NOMO-1 (cell line): ENCODE measurements at regions not wholly inside any gene's neighbourhood (a gene's known extent, or its start where the extent isn't known, plus 50 kb on each side); places are given as distances from the start of the nearest gene placed in this dataset.

ENCODE experiments used
- DNase-seq, 2 experiments: peaks; one replicate each; lab custom pipeline; 2025; ENCODE audit not compliant: unreplicated experiment in 2 of 2; lab: John Stamatoyannopoulos, UW

DNA sequence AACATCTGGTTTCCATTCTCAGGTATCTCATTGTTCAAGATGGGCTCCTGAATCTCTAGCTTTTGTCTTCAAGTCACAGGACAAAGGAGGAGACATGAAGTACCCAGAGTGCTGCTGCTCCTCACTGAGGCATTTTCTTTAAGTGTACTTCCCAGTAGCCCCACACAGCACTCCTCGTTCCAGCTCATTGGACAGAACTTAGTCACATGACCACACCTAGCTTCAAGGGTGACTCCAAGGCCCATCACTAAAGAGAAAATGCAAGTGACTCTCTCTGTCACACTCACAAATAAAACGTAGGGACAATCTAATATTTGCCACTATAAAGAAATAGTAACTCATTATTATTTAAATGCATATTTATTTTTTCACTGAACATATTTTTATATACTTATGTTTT lies 58.3 kb upstream of the NEUROD6 start:
- no peak for DNase-seq

DNA sequence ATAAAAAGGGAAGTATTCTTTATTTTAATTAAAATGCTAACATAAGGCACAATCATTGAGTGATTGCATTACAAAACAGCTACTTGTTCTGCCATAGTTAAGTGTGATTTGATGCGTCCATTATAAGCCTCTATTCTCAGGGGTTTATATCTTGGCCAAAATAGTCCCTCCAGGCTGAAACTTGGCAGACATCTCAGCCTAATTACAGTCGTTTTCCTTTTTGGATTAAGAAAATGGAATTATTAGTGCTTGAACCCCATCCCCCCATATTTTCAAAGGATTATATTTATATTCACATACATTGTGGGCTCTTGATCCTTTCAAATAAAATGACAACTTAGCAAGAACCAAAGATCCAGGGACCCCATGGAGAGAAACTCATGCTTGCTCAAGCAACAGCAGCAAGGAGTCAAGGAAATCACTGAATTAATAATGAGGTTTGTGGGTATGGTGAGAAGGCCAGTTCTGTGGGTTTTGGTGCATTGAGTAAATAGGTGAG lies 66.7 kb upstream of the NEUROD6 start:
- DNase-seq, result no peak

DNA sequence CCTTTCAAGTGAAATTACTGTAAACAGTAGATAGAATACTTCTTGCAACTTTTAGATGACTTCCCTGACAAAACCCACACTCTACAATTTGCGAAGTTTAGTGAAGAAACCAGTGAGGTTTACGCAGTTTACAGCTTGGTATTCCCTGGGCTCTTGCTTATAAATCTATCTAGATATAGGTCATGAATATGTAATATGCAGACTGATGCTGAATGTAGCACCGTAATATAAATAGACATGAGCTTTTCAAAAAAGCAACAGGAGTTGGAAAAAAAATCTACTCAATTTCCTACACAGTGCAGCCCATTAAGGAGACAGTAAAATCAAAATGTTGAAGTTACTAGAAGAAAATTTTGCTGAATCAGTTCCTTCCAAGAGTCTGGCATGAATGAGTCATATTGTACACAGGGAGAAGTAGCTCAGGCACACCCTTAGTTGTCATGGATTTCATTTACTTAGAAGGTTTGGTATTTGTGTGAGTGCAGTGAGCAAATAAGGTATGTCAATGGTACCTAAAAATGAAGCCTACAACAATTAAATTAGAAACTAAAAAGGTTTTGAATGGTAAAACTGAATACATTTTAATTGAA lies 67.7 kb upstream of the NEUROD6 start:
- no peak for DNase-seq

DNA sequence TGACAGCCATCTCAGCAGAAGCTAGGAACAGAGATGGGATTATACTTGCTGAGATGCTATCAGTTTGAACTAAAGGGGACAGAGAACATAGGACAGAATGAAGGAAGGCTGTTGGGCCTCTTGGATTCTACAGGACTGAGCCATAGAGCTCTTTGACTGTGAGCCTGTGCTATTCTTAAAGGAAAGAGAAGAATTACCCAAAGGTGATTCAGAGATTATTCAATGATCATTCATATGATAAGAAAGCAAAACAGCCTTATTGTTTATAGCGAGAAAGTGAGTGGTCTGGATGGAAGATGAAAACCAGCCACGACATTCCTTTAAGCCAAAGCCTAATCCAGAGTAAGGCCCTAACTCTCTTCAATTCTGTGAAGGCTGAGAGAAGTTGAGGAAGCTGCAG lies 69.7 kb upstream of the NEUROD6 start:
- DNase-seq, result no peak

DNA sequence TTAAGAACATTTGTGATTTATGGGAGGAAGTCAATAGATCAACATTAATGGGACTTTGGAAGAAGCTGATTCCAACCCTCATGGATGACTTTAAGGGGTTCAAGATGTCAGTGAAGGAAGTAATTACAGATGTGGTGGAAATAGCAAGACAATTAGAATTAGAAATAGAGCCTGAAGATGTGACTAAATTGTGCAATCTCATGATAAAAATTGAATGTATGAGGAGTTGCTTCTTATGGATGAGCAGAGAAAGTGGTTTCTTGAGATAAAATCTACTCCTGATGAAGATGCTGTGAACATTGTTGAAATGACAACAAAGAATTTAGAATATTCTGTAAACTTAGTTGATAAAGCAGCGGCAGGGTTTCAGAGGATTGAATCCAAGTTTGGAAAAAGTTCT lies 70.9 kb upstream of the NEUROD6 start:
- no peak for DNase-seq

DNA sequence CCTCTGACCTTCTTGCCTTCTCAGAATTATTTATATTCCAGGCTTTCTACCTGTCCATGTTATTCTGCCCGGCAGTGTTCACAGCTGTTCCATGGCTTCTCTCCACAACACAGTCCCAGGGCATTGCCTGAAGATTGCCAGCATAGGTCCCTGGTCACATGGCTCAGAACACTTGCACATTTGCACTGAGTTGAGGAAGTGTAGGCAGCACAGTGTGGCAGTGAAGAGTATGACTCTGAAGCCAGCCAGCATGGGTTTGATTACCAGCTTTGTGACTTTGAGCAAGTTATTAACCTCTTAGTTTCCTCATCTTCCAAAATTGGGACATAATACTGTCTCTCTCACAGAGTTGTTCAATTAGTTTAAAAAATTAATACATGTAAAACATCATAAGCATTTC lies 73.2 kb upstream of the NEUROD6 start:
- no peak for DNase-seq

DNA sequence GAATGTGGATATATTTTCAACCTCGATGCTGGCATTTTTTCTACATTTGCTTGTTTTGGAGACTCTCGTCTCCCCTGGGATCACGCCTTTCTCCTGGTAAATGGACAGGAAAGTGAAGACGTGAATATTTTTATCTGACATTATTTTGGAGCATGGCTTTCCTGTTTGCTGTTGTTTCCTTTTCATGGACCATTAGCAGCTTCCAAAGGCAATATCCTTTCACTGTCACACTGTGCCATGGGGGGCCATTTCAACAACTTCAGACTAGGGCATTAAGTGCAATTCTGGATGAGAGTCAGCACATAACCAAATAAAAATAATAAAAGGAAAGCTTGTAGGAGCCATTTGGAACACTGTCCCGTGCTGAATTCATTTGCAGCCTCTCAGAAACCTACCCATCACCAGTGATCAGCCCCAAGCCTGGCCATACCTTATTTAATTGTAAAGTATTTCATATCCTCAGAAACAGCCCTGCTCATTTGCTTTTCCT lies 75.9 kb upstream of the NEUROD6 start:
- DNase-seq, result no peak

DNA sequence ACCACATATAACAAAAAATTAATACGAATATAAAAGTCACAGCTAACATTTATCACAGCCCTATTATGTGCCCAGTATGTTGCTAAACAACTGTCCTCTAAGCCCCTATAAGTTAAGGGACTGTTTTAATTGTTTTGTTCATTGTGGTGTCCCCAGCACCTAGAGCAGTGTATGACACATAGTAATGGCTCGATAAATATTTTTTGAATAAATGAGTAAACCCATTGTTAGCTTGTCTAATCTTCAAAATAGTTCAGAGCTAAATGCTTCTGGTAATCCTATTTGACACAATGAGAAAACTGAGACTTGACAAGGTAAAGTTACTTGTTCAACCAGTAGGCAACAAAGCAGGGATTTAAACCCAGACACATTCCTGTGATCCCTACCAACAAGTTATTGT lies 78.4 kb upstream of the NEUROD6 start:
- DNase-seq, result no peak

DNA sequence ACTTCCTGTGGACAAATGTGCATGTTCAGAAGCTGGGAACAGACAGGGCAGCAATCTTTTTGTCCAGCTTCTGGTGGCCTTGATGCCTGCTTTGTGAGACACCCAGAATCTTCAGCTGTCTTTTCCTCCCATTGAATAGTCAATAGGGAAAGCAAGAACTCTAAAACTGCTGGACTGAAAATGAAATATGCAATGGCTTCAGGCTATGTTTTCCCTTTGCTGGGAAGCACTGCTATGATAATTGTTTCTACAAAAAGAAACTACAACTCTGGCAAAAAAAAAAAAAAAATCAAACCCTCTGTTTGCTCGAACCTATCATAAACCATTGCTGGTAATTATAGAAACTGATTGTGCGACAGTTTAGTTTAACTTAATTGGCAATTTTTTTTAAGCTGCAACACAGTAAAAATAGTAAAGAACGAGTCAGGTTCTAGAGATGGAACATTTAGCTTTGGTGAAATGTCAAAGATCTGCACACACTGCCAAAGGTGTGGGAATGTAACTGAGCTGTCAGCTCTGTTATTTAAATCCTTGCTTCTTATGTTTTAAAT lies 79.1 kb upstream of the NEUROD6 start:
- no peak for DNase-seq

DNA sequence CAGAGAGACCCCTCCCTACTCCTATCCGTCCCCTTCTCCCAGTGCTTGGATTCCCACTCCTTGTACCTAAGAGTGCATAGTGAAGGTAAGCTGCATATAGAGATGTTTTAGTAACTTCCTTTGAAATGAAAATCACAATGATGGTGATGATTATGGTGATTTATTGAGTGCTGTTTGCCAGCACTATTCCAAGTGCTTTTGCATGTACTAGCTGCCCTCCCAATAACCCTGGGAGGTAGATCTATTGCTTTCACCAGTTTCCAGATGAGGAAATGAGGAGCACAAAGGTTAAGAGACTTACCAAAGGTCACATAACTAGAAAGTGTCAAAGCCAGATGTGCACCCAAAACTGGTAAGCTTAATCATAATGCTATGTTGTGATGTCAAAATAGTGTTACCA lies 80.4 kb upstream of the NEUROD6 start:
- DNase-seq, result no peak

DNA sequence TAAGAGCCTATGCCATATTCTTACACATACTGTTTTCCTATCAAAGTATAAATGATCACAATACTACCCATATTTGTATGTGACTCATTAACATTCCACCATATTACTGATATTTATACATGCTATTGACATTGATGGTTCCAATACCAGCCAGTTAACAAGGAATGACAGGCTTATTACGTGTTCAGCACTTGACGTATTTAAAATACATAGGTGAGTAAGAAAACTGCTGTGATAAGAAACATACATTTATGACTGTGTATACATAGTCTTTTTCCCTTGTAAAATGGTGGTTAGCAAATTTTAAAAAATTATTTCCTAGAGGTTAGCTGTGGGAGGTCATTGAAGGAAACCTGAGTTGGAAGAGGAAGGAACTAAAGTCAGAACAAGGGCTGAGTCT lies 81.1 kb upstream of the NEUROD6 start:
- DNase-seq, result no peak

DNA sequence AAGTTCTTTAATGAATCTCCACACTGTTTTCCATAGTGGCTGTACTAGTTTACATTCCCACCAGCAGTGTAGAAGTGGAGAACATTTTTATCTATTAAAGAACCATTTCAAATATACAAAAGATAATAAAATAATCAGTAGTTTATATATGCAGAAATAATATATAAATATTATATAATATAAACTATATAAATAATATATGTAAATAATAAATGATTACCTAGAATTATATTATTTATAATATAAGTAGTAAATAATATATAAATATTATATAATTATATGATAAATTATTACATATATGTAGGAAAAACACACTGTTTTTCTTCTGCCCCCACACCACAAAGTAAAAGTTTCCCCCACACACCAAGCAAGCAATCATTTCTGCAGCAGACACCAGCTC lies 83.5 kb upstream of the NEUROD6 start:
- DNase-seq, result no peak

DNA sequence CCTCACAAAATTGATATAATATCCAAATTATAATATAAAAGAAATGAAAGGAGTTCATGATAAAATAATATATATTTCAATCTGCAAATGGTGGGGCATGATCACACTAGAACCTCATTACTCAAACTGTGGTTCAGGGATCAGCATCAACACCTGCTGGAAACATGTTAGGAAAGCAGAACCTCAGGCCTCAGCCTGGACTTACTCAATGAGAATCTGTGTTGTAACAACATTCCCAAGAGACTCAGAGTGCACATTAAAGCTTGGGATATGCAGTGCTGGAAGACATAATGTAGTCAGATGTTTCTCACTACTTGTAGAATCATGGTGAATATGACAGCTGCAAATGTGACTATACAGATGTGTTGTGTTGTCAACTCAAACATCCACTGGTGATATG lies 81.7 kb upstream of the ITPRID1 start:
- DNase-seq, result no peak

DNA sequence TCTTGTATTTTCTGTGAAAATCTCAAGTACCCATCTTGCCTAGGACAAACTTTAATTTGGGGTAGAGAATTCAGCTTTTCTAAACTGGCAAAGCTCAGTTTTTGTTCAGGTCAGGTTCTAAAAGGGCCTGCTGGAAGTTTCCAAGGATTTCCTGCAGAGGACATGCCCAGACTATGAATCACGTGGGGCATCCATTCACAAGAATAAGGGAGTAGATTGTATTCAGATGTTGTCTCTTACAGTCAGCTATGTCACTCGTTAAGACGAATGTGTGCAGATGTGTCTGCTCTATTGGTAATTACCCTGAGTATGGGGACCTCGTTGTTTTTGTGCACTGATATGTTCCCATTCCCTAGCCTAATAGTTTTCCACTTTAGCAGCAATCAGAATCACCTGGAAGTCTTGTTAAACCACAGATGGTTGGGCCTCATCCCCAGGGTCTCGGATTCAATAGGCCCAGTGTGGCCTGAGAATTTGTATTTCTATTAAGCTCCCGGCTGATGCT lies 81.0 kb upstream of the ITPRID1 start:
- no peak for DNase-seq

DNA sequence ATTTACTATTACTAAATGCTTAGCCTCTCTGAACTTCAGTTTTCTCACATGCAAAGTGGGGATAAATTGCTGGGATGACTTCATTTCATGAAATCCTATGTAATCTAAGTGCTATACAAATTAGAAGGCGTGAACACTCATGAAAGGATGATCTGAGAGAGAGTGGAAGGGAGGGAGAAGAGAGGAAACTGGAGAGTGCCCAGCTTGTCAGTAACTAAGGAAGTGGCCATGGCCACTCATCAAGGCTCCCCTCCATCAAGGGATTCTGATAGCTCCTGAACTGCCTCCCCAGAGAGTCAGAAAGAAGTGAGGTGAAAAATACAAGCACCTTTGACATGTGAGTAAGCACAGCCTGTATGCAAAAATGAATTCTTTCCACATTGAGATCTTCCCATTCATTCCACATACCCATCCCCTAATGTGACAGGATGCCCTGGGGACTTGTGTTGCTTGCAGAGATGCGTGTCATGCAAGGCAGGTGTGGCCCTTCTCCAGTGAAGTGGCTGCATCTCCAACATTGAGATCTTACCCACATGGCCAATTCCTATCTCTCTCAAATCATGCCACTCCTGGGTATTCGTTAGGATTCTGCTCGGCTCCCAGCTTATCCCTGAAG lies 76.5 kb upstream of the ITPRID1 start:
- DNase-seq, result no peak

DNA sequence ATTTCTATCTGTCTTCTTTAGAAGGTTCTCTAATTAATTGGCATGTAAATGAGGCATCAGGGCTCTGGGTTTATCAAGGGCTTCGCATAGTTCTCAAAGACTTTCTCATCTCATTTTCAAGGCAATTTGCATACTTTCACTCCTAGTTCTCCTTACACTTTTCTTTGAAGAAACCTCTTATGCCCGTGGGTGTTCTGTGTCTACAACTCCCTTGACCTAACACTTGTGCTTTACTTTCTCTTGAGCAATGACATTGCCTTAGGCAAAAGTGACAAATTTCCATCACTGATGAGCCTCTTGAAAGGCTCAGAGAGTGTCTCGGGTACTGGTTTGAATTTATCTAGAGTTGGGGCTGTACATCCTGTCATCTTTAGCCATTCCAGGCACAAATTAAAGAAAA lies 74.7 kb upstream of the ITPRID1 start:
- DNase-seq, result no peak

DNA sequence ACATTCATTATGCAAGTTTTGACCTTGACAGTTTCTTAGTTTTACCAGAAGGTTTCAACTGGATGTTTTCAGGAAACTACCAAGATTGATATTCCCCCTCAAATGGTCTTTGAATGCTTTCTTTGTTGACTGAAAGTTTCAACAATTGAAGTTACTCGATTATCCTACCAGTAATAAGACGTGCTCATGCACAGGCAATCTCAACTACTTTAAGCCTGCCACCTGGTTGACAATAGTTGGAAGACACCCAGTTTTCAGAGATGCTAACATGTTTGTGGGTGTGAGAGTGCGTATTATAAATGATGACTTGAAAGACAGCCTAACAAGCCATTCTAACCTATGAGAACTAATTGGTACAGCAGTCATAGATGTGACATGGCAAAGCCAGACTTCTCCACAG lies 73.4 kb upstream of the ITPRID1 start:
- DNase-seq, result no peak

DNA sequence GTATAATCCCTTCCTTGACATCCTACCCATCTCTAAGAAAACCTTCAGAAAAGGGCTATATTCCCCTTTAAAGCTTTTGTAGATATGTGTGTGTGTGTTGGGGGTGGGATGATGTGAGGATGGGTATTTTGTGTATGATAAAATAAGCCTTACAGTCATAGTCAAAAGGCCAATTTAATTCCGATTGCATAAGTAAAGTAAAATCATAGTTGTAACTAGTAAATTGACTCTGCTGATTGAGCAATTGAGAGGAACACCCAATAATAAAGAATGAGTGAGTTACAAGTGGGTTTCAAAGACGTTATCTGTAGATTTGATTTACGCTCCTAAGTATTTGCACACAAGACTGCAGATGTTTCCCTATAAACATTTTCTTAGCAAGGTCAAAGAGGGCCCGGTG lies 71.3 kb upstream of the ITPRID1 start:
- DNase-seq, result no peak

DNA sequence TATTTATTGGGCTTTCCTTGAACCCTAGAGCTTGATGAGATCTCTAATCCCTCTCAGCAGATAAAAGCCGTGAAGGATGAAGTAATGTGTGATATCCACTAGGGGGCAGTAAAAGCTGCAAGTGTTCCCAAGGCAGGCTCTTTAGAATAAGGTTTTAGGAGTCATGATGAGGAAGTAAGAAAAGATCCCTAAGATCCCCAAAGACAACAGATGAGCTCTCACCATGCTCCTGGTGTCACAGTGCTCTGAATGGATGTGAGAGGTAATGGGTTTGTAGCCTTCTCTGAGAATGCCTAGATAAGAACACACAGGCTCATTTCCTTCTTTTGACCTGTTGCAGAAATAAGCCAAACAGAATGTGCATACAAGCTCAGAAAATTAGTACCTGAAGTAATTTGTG lies 70.4 kb upstream of the ITPRID1 start:
- DNase-seq, result peak; percentile 39 to 70

DNA sequence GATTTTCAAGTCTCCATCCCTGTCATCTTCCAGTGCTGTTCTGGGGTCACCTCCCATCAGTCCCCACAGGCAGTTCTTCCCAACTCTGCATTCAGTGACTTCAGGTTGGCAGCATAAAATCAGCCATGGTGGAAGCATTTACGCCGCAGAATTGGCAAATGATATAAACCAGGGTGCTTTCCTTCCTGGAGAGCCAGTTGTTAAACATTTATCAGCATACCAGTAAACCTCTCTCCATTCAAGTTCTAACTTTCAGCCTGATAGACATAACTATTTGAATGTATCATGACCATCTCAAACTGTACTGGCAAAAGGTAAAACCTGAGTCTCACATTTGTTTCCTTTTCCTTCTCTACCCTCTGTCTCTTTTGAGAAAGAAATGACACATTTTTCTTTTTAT lies 69.7 kb upstream of the ITPRID1 start:
- no peak for DNase-seq

DNA sequence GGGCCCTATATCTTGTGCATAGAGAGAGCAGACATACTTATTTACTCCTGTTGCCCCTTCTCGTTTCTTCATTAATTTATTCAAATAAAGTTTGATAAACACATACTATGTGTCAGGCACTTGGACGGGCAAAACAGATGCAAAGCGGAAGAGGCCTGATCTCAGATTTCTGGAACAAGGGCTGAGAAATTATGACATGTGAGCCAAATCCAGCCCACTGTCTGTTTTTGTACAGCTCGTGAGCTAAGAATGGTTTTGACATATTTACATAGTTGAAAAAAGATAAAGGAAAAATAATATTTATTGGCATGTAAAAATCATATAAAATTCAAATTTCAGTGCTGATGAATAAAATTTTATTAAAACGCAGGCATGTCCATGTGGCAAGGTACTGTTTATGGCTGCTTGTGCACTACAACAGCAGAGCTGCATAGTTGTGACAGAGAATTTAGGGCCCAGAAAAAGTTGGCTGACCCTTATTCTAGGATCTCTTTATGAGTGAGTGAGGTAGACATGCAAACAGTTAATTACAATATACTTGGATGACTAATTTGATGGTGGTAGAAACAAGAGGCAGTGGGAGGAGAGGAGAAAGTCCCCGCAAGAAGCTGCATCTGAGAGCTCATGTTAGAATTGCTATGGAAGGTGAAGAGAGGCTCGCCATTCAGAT lies 68.1 kb upstream of the ITPRID1 start:
- no peak for DNase-seq

DNA sequence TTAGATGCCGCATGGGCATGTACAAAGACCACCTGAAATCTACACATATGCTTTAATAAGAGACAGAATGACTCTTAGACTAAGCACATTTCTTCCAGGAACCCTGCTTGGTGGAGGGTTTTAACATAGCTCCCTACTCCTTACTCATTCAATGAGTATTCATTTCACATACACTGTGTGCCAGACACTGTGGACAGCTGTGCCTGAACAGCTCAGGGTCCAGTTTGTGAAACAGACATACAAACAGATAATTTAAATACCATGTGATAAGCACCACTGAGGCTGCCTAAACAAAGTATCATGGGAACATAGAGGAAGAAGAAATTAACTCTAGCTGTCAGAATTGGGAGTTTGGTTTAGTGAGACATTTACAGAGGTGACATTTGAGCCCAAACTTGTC lies 65.2 kb upstream of the ITPRID1 start:
- no peak for DNase-seq
